GM21529 (cell line): ENCODE measurements at regions not wholly inside any gene's neighbourhood (a gene's known extent, or its start where the extent isn't known, plus 50 kb on each side); places are given as distances from the start of the nearest gene placed in this dataset.
"Not testable (repeated sequence)": the region's sequence is repeated elsewhere in the genome, so short reads cannot be mapped to it uniquely, and the experiment has no call there.

Experiments used
- ATAC-seq: cut with Tn5 transposase; IDR thresholded peaks from one replicate; pipeline ENCODE4 v1.9.1; 2021; ENCODE audit not compliant: unreplicated experiment

- ATAC-seq: no peak
Measured at GRCh38 chr6:5898102-5898501, 108.6 kb downstream of the NRN1 start.

GRCh38 chr6:5896476-5897200 lies 110.1 kb downstream of the NRN1 start:
- no peak for ATAC-seq

- ATAC-seq: no peak
Measured at GRCh38 chr6:5894357-5894756, 112.4 kb downstream of the NRN1 start.

GRCh38 chr6:5893295-5893694 lies 113.4 kb downstream of the NRN1 start:
- no peak for ATAC-seq

- no peak for ATAC-seq
Measured at GRCh38 chr6:5892669-5893068, 114.1 kb downstream of the NRN1 start.

GRCh38 chr6:5878792-5879191 lies 127.9 kb downstream of the NRN1 start:
- no peak for ATAC-seq

GRCh38 chr6:5876076-5876475 lies 130.6 kb downstream of the NRN1 start:
- ATAC-seq: no peak

- not testable (repeated sequence) for ATAC-seq
Measured at GRCh38 chr6:5873976-5874375, 132.7 kb downstream of the NRN1 start.

GRCh38 chr6:5871296-5871695 lies 135.4 kb downstream of the NRN1 start:
- ATAC-seq: no peak

- ATAC-seq: no peak
Measured at GRCh38 chr6:5869676-5870075, 137.0 kb downstream of the NRN1 start.

- ATAC-seq: no peak
Measured at GRCh38 chr6:5869261-5869660, 137.5 kb downstream of the NRN1 start.

GRCh38 chr6:5866547-5867051 lies 140.1 kb downstream of the NRN1 start:
- ATAC-seq: no peak

GRCh38 chr6:5865506-5866031 lies 141.2 kb downstream of the NRN1 start:
- no peak for ATAC-seq

GRCh38 chr6:5860849-5861248 lies 145.9 kb downstream of the NRN1 start:
- ATAC-seq: no peak

- no peak for ATAC-seq
Measured at GRCh38 chr6:5855787-5856470, 150.8 kb downstream of the NRN1 start.

GRCh38 chr6:5854899-5855298 lies 151.8 kb downstream of the NRN1 start:
- no peak for ATAC-seq

GRCh38 chr6:5851261-5851757 lies 155.4 kb downstream of the NRN1 start:
- ATAC-seq: peak; percentile 83

- ATAC-seq: peak; percentile 24
Measured at GRCh38 chr6:5850848-5851255, 155.9 kb downstream of the NRN1 start.

- peak; percentile 49 for ATAC-seq
Measured at GRCh38 chr6:5846889-5847288, 159.8 kb downstream of the NRN1 start.

GRCh38 chr6:5846335-5846734 lies 160.4 kb downstream of the NRN1 start:
- no peak for ATAC-seq

- ATAC-seq: no peak
Measured at GRCh38 chr6:5843078-5843477, 163.6 kb downstream of the NRN1 start.
